Glomerular visceral epithelial cell (primary cell): ENCODE measurements at regions not wholly inside any gene's neighbourhood (a gene's known extent, or its start where the extent isn't known, plus 50 kb on each side); places are given as distances from the start of the nearest gene placed in this dataset.

Experiments
- DNase-seq: peaks from one replicate; pipeline ENCODE4 v3.0.0-alpha.2; 2016; ENCODE audit errors: extremely low spot score

GRCh38 chr6:9942131-9942530 lies 472.7 kb downstream of the TFAP2A start:
- no peak for DNase-seq

- DNase-seq = no peak
Observed at GRCh38 chr6:9938801-9939200, 476.1 kb downstream of the TFAP2A start.

- DNase-seq = no peak
Observed at GRCh38 chr6:9937031-9937763, 477.7 kb downstream of the TFAP2A start.

- no peak for DNase-seq
Observed at GRCh38 chr6:9936551-9936950, 478.3 kb downstream of the TFAP2A start.

- DNase-seq = no peak
Observed at GRCh38 chr6:9933677-9934076, 481.2 kb downstream of the TFAP2A start.

- DNase-seq = peak; percentile 3
Observed at GRCh38 chr6:9927275-9927674, 487.6 kb downstream of the TFAP2A start.

- no peak for DNase-seq
Observed at GRCh38 chr6:9924971-9925370, 489.9 kb downstream of the TFAP2A start.

GRCh38 chr6:9921366-9921765 lies 493.5 kb downstream of the TFAP2A start:
- no peak for DNase-seq

GRCh38 chr6:9914951-9915350 lies 499.9 kb downstream of the TFAP2A start:
- DNase-seq = peak; percentile 82

GRCh38 chr6:9901376-9901775 lies 513.5 kb downstream of the TFAP2A start:
- DNase-seq = no peak

GRCh38 chr6:9896806-9897205 lies 518.1 kb downstream of the TFAP2A start:
- DNase-seq = no peak

- DNase-seq = no peak
Observed at GRCh38 chr6:9890893-9891292, 524.0 kb downstream of the TFAP2A start.

GRCh38 chr6:9890469-9890868 lies 524.4 kb downstream of the TFAP2A start:
- no peak for DNase-seq

- no peak for DNase-seq
Observed at GRCh38 chr6:9878535-9878934, 536.3 kb downstream of the TFAP2A start.

- no peak for DNase-seq
Observed at GRCh38 chr6:9875605-9876353, 539.1 kb downstream of the TFAP2A start.

GRCh38 chr6:9862603-9863167 lies 552.2 kb downstream of the TFAP2A start:
- DNase-seq = no peak

GRCh38 chr6:9851541-9852380 lies 563.1 kb downstream of the TFAP2A start:
- peak; percentile 63 for DNase-seq

GRCh38 chr6:9851006-9851405 lies 563.9 kb downstream of the TFAP2A start:
- no peak for DNase-seq

GRCh38 chr6:9848094-9848493 lies 566.8 kb downstream of the TFAP2A start:
- no peak for DNase-seq

- no peak for DNase-seq
Observed at GRCh38 chr6:9841886-9842725, 572.8 kb downstream of the TFAP2A start.

- no peak for DNase-seq
Observed at GRCh38 chr6:9834233-9834632, 580.6 kb downstream of the TFAP2A start.
